GM23338 (cell line): ENCODE measurements at regions not wholly inside any gene's neighbourhood (a gene's known extent, or its start where the extent isn't known, plus 50 kb on each side); places are given as distances from the start of the nearest gene placed in this dataset.

Experiments used
- ATAC-seq: fragments of 200-7000 bp; cut with Tn5 transposase; 3 replicates; pipeline ENCODE4 v1.9.1; 2020
- DNase-seq: peaks from one replicate; pipeline ENCODE4 v3.0.0-alpha.2; 2015; ENCODE audit warnings: low spot score
- H2AFZ ChIP-seq: fragments of 200-600 bp; sonication (generic); 2 replicates; pipeline ENCODE4 v1.8.0; 2016; ENCODE audit warnings: antibody characterized with exemption, mild to moderate bottlenecking, moderate library complexity
- H3F3A ChIP-seq: fragments of 200-600 bp; sonication (generic); replicated peaks from 2 replicates; pipeline ENCODE4 v1.8.0; 2017; ENCODE audit warnings: antibody characterized with exemption, mixed run types, low read depth
- H3K27ac ChIP-seq: fragments of 200-600 bp; sonication (generic); 2 replicates; pipeline ENCODE4 v1.6.1; 2016; ENCODE audit warnings: low read depth
- H3K27me3 ChIP-seq: fragments of 200-600 bp; sonication (generic); 2 replicates; pipeline ENCODE4 v1.8.0; 2016; ENCODE audit warnings: mild to moderate bottlenecking, mixed run types, moderate library complexity; ENCODE audit not compliant: insufficient read depth
- H3K36me3 ChIP-seq: fragments of 200-600 bp; sonication (generic); 2 replicates; pipeline ENCODE4 v1.8.0; 2016; ENCODE audit warnings: mild to moderate bottlenecking; ENCODE audit not compliant: insufficient read depth
- H3K4me1 ChIP-seq: fragments of 200-600 bp; sonication (generic); 2 replicates; pipeline ENCODE4 v1.8.0; 2016; ENCODE audit warnings: mild to moderate bottlenecking, moderate library complexity; ENCODE audit not compliant: insufficient read depth
- H3K4me2 ChIP-seq: fragments of 200-600 bp; sonication (generic); 2 replicates; pipeline ENCODE4 v1.7.1; 2017; ENCODE audit warnings: mixed run types
- H3K4me3 ChIP-seq: fragments of 200-600 bp; sonication (generic); 2 replicates; pipeline ENCODE4 v1.6.1; 2016; ENCODE audit warnings: mixed run types
- H3K79me2 ChIP-seq: fragments of 200-600 bp; sonication (generic); replicated peaks from 2 replicates; pipeline ENCODE4 v1.8.0; 2017; ENCODE audit warnings: mild to moderate bottlenecking; ENCODE audit not compliant: insufficient read depth
- H3K9me2 ChIP-seq: fragments of 200-600 bp; sonication (generic); 2 replicates; pipeline ENCODE4 v1.8.0; 2017; ENCODE audit not compliant: insufficient read depth
- H4K20me1 ChIP-seq: fragments of 200-600 bp; sonication (generic); replicated peaks from 2 replicates; pipeline ENCODE4 v1.8.0; 2017; ENCODE audit warnings: mild to moderate bottlenecking; ENCODE audit not compliant: insufficient read depth
- H3K27ac Mint-ChIP-seq: 2 replicates; pipeline ENCODE4 v1.8.0; 2020; ENCODE audit warnings: inconsistent platforms, mild to moderate bottlenecking, moderate library complexity, mixed read lengths
- H3K27me3 Mint-ChIP-seq: 3 replicates; pipeline ENCODE4 v1.8.0; 2022; ENCODE audit warnings: low read depth, mild to moderate bottlenecking, moderate library complexity, mixed read lengths, inconsistent platforms; ENCODE audit not compliant: insufficient read depth, poor library complexity
- H3K36me3 Mint-ChIP-seq: 3 replicates; pipeline ENCODE4 v1.8.0; 2021; ENCODE audit warnings: low read depth, mild to moderate bottlenecking, inconsistent platforms, moderate library complexity, mixed read lengths
- H3K4me1 Mint-ChIP-seq: 3 replicates; pipeline ENCODE4 v1.8.0; 2020; ENCODE audit warnings: mild to moderate bottlenecking, inconsistent platforms, mixed read lengths
- H3K4me3 Mint-ChIP-seq: 3 replicates; pipeline ENCODE4 v1.8.0; 2021; ENCODE audit warnings: moderate library complexity, mild to moderate bottlenecking, inconsistent platforms, mixed read lengths
- H3K9me3 Mint-ChIP-seq: 3 replicates; pipeline ENCODE4 v1.8.0; 2020; ENCODE audit warnings: moderate library complexity, mild to moderate bottlenecking, inconsistent platforms, mixed read lengths
- CREB1 ChIP-seq: fragments of 250-450 bp; sonication (Bioruptor Pico); IDR thresholded peaks from 2 replicates; pipeline ENCODE4 v1.5.0; 2020; ENCODE audit warnings: low read depth, mild to moderate bottlenecking, moderate library complexity
- CTCF ChIP-seq, 2 experiments: fragments of 200-600 bp in 1 of 2; sonication (generic) in 1 of 2; conservative IDR thresholded peaks; 2 replicates each; pipeline versions ENCODE4 v1.5.1 to v1.6.1; 2016 to 2017; ENCODE audit warnings: antibody characterized with exemption in 2 of 2, low read depth in 2 of 2, mild to moderate bottlenecking in 2 of 2, moderate library complexity in 1 of 2
- ETS1 ChIP-seq: IDR thresholded peaks from 2 replicates; pipeline ENCODE4 v1.6.1; 2016; ENCODE audit warnings: antibody characterized with exemption
- EZH2 ChIP-seq: fragments of 200-600 bp; sonication (generic); IDR thresholded peaks from one replicate; pipeline ENCODE4 v1.8.0; 2017; ENCODE audit warnings: antibody characterized with exemption, mild to moderate bottlenecking, low read depth; ENCODE audit not compliant: unreplicated experiment
- EZH2phosphoT487 ChIP-seq: fragments of 200-600 bp; sonication (generic); IDR thresholded peaks from one replicate; pipeline ENCODE4 v1.8.1; 2018; ENCODE audit warnings: antibody characterized with exemption; ENCODE audit not compliant: unreplicated experiment
- JUNB ChIP-seq: IDR thresholded peaks from one replicate; pipeline ENCODE4 v1.6.1; 2016; ENCODE audit warnings: antibody characterized with exemption; ENCODE audit not compliant: unreplicated experiment
- NANOG ChIP-seq: IDR thresholded peaks from 2 replicates; pipeline ENCODE4 v1.6.1; 2016; ENCODE audit warnings: antibody characterized with exemption, borderline replicate concordance
- POLR2AphosphoS5 ChIP-seq: IDR thresholded peaks from 2 replicates; pipeline ENCODE4 v1.6.1; 2016; ENCODE audit warnings: antibody characterized with exemption, low read depth
- STAT1 ChIP-seq: IDR thresholded peaks from one replicate; pipeline ENCODE4 v1.6.1; 2016; ENCODE audit warnings: antibody characterized with exemption; ENCODE audit not compliant: unreplicated experiment
- ZNF114 ChIP-seq: fragments of 250-450 bp; sonication (Bioruptor Pico); IDR thresholded peaks from 2 replicates; pipeline ENCODE4 v1.5.0; 2020; ENCODE audit warnings: mild to moderate bottlenecking, moderate library complexity
- ZNF331 ChIP-seq: fragments of 250-450 bp; sonication (Bioruptor Pico); IDR thresholded peaks from 2 replicates; pipeline ENCODE4 v1.5.0; 2020; ENCODE audit warnings: low read depth, mild to moderate bottlenecking, moderate library complexity
- ZNF462 ChIP-seq: fragments of 250-450 bp; sonication (Bioruptor Pico); IDR thresholded peaks from 2 replicates; pipeline ENCODE4 v1.5.0; 2020; ENCODE audit warnings: mild to moderate bottlenecking, moderate library complexity
- TF ChIP-seq, protein P1 (sequence below): IDR thresholded peaks from one replicate; pipeline ENCODE4 v1.6.1; 2018; ENCODE audit warnings: antibody characterized with exemption; ENCODE audit not compliant: unreplicated experiment

DNA sequence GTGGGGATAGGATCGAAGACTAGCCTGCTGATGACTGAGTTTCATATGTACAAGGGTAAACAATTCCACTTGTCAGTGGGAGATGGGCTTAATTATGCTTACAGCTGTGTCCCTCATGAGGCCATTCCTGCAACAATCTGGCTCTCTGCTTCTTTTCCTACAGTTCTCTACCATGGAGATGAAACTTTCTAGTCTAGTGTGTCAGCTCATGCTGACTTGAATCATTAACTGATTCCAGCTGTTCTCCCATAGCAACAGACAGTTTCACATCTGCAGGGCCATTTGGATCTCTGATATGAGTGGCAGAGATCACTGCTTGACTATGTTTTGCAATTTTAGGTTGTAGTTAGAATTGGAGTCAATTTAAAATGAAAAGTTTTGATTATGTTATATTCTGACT is 1251.7 kb upstream of the RAG2 start:
- no peak overlapping the region for H3K27ac ChIP-seq
- H3K4me2 ChIP-seq: no peak overlapping the region
- peaks cover 12% of the 10 kb centered on the region; the same call in 1 of the 3 replicates for H3K9me3 Mint-ChIP-seq
- H3K79me2 ChIP-seq: no peaks in the 10 kb centered on the region
- TF ChIP-seq, protein P1, sequence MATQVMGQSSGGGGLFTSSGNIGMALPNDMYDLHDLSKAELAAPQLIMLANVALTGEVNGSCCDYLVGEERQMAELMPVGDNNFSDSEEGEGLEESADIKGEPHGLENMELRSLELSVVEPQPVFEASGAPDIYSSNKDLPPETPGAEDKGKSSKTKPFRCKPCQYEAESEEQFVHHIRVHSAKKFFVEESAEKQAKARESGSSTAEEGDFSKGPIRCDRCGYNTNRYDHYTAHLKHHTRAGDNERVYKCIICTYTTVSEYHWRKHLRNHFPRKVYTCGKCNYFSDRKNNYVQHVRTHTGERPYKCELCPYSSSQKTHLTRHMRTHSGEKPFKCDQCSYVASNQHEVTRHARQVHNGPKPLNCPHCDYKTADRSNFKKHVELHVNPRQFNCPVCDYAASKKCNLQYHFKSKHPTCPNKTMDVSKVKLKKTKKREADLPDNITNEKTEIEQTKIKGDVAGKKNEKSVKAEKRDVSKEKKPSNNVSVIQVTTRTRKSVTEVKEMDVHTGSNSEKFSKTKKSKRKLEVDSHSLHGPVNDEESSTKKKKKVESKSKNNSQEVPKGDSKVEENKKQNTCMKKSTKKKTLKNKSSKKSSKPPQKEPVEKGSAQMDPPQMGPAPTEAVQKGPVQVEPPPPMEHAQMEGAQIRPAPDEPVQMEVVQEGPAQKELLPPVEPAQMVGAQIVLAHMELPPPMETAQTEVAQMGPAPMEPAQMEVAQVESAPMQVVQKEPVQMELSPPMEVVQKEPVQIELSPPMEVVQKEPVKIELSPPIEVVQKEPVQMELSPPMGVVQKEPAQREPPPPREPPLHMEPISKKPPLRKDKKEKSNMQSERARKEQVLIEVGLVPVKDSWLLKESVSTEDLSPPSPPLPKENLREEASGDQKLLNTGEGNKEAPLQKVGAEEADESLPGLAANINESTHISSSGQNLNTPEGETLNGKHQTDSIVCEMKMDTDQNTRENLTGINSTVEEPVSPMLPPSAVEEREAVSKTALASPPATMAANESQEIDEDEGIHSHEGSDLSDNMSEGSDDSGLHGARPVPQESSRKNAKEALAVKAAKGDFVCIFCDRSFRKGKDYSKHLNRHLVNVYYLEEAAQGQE: no peak
- TF ChIP-seq ETS1 (no peak), STAT1 (no peak), POLR2AphosphoS5 (no peak), ZNF331 (no peak), CREB1 (CRISPR knock-in tag) (no peak), CTCF (conservative IDR thresholded peaks at IDR 0.05; ENCODE audit: low read depth in 2 of 2) (no peak), ZNF114 (CRISPR knock-in tag) (no peak), JUNB (no peak), EZH2 (no peak), NANOG (no peak), ZNF462 (CRISPR knock-in tag) (no peak), EZH2phosphoT487 (no peak)
- peaks cover 6% of the 10 kb centered on the region; the same call in 2 of the 3 replicates for H3K36me3 Mint-ChIP-seq
- no peaks in the 10 kb centered on the region for H3K9me2 ChIP-seq
- H2AFZ ChIP-seq: no peak overlapping the region
- H3K4me3 ChIP-seq: no peak overlapping the region
- H3K4me1 Mint-ChIP-seq: peaks cover 5% of the 10 kb centered on the region; the same call in 1 of the 3 replicates
- H3K27ac Mint-ChIP-seq: no peak overlapping the region
- H3K27me3 Mint-ChIP-seq: no peaks in the 10 kb centered on the region
- ATAC-seq (no peak), DNase-seq (no peak)
- no peaks in the 10 kb centered on the region for H3K27me3 ChIP-seq
- no peaks in the 10 kb centered on the region for H3F3A ChIP-seq
- H3K4me1 ChIP-seq: no peaks in the 10 kb centered on the region
- H3K4me3 Mint-ChIP-seq: no peak overlapping the region
- peaks cover 5% of the 10 kb centered on the region; the same call in 1 of the 2 replicates for H3K36me3 ChIP-seq
- H4K20me1 ChIP-seq: no peaks in the 10 kb centered on the region
